Kidney epithelial cell (primary cell): ENCODE measurements at regions not wholly inside any gene's neighbourhood (a gene's known extent, or its start where the extent isn't known, plus 50 kb on each side); places are given as distances from the start of the nearest gene placed in this dataset.
A peak's percentile ranks its signal among the peaks of the same experiment; 100 is the strongest.

Experiments
- DNase-seq: peaks from one replicate; pipeline ENCODE4 v3.0.0-alpha.2; 2010; ENCODE audit warnings: low read depth
- H3K27me3 ChIP-seq: 2 replicates; pipeline ENCODE4 v1.6.0; 2011; ENCODE audit warnings: low read length; ENCODE audit not compliant: control insufficient read depth, insufficient read depth
- H3K36me3 ChIP-seq: 2 replicates; pipeline ENCODE4 v1.5.1; 2011; ENCODE audit warnings: low read length; ENCODE audit not compliant: control insufficient read depth, insufficient read depth
- H3K4me3 ChIP-seq: 2 replicates; pipeline ENCODE4 v1.5.1; 2011; ENCODE audit warnings: low read depth, mild to moderate bottlenecking, control low read depth, low read length
- TF ChIP-seq, protein P1 (sequence below): IDR thresholded peaks from 2 replicates; pipeline ENCODE4 v1.5.1; 2011; ENCODE audit warnings: mild to moderate bottlenecking, moderate library complexity, low read length, control low read depth, inconsistent platforms; ENCODE audit not compliant: insufficient read depth, poor library complexity, severe bottlenecking

GRCh38 chr14:71704210-71704609, 228.0 kb upstream of the RGS6 start:
- TF ChIP-seq, protein P1, sequence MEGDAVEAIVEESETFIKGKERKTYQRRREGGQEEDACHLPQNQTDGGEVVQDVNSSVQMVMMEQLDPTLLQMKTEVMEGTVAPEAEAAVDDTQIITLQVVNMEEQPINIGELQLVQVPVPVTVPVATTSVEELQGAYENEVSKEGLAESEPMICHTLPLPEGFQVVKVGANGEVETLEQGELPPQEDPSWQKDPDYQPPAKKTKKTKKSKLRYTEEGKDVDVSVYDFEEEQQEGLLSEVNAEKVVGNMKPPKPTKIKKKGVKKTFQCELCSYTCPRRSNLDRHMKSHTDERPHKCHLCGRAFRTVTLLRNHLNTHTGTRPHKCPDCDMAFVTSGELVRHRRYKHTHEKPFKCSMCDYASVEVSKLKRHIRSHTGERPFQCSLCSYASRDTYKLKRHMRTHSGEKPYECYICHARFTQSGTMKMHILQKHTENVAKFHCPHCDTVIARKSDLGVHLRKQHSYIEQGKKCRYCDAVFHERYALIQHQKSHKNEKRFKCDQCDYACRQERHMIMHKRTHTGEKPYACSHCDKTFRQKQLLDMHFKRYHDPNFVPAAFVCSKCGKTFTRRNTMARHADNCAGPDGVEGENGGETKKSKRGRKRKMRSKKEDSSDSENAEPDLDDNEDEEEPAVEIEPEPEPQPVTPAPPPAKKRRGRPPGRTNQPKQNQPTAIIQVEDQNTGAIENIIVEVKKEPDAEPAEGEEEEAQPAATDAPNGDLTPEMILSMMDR, result no peak
- no peak for DNase-seq
- Histone ChIP-seq H3K4me3 (no peak overlapping the region), H3K36me3 (no peaks in the 10 kb centered on the region), H3K27me3 (no peaks in the 10 kb centered on the region)

DNA sequence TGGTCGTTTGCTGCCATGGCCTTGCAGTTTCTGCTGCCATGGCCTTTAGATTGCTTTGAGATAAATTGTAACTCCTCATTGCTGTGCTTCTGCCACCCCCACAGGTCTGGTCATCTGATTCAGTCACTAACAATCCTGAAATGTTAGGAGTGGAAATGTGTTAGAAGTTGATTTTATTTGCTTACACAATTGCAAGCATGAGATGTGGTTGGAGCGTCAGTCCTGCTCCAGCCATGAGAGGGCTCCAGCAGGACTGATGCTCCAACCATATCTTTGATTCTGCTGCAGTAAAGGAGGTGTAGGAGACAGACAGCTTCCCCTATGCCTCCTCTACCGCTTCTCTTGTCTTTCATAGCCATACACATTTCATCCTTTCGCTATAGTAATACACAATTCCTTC, 226.8 kb upstream of the RGS6 start:
- TF ChIP-seq, protein P1, result no peak
- H3K36me3 ChIP-seq, result no peaks in the 10 kb centered on the region
- H3K27me3 ChIP-seq, result no peaks in the 10 kb centered on the region
- DNase-seq, result no peak
- no peak overlapping the region for H3K4me3 ChIP-seq

- TF ChIP-seq, protein P1, result no peak
- no peak overlapping the region for H3K4me3 ChIP-seq
- H3K27me3 ChIP-seq, result no peaks in the 10 kb centered on the region
- no peaks in the 10 kb centered on the region for H3K36me3 ChIP-seq
- no peak for DNase-seq
Observed at GRCh38 chr14:71709076-71709475, 223.2 kb upstream of the RGS6 start.

DNA sequence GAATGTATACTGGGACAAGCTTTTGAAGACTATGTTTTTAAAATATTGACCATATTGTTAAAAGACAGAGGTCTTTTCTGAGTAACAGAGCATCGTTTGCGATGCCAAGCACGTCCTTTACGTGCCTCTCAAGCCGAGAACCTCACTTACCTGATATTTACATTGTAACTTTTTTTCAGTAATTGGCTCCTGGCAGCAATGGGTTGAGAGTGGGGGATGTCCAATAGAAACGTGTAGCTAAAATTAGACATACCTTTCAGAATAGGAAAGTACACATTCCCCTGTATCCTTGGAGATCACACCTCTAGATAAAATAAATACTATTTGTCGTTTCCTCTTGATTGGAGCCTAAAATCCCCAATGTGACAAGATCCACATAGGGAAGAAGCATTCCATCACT, 222.2 kb upstream of the RGS6 start:
- Histone ChIP-seq H3K36me3 (no peaks in the 10 kb centered on the region), H3K4me3 (no peak overlapping the region), H3K27me3 (no peaks in the 10 kb centered on the region)
- TF ChIP-seq, protein P1, result no peak
- DNase-seq, result no peak

- TF ChIP-seq, protein P1, result no peak
- Histone ChIP-seq H3K27me3 (no peaks in the 10 kb centered on the region), H3K36me3 (no peaks in the 10 kb centered on the region), H3K4me3 (no peak overlapping the region)
- no peak for DNase-seq
Observed at GRCh38 chr14:71711125-71711524, 221.1 kb upstream of the RGS6 start.

GRCh38 chr14:71711619-71712018, 220.6 kb upstream of the RGS6 start:
- no peaks in the 10 kb centered on the region for H3K27me3 ChIP-seq
- DNase-seq, result peak; percentile 64
- H3K36me3 ChIP-seq, result no peaks in the 10 kb centered on the region
- TF ChIP-seq, protein P1, result no peak
- H3K4me3 ChIP-seq, result no peak overlapping the region
